Body of pancreas (tissue), 4 donors: ENCODE measurements at regions not wholly inside any gene's neighbourhood (a gene's known extent, or its start where the extent isn't known, plus 50 kb on each side); places are given as distances from the start of the nearest gene placed in this dataset.

Experiments
- CTCF ChIP-seq, 7 experiments: fragments of 450-650 bp in 4 of 7; fragments of 200-600 bp in 3 of 7; sonication (generic) in 3 of 7; IDR thresholded peaks; one replicate each; pipeline ENCODE4 v1.5.1; 2016 to 2019; ENCODE audit warnings: antibody characterized with exemption in 7 of 7
- POLR2A ChIP-seq, 3 donors: fragments of 450-650 bp; IDR thresholded peaks; one replicate each; pipeline ENCODE4 v1.6.1; 2016; ENCODE audit warnings: antibody characterized with exemption in 3 of 3, mild to moderate bottlenecking in 2 of 3

GRCh38 chr2:142722569-142722968 is 154.9 kb upstream of the KYNU start:
- no peak for TF ChIP-seq CTCF (IDR thresholded peaks at IDR 0.05)
- TF ChIP-seq POLR2A (IDR thresholded peaks at IDR 0.05): no peak
